Fibroblast of skin of right quadriceps (primary cell): ENCODE measurements at regions not wholly inside any gene's neighbourhood (a gene's known extent, or its start where the extent isn't known, plus 50 kb on each side); places are given as distances from the start of the nearest gene placed in this dataset.

Experiments
- DNase-seq: peaks from one replicate; pipeline ENCODE4 v3.0.0-alpha.2; 2013

DNA sequence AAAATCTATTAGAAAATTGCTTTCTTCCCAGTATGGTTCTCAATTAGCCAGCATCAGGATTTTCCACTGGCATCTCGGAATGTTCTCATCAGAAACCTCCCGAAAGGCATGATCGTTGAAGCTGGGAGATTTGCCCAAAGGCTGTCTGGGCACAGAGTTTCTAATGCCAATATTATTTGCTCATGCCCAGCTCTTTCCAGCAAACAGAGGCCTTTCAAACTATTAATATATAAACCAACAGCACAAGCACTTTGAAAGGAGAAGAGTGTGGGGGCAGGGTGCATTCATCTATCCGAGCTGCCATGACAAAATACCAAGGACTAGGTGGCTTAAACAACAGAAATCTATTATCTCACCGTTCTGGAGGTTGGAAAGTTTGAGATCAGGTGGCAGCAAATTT lies 88.3 kb upstream of the MSX1 start:
- DNase-seq, result no peak

DNA sequence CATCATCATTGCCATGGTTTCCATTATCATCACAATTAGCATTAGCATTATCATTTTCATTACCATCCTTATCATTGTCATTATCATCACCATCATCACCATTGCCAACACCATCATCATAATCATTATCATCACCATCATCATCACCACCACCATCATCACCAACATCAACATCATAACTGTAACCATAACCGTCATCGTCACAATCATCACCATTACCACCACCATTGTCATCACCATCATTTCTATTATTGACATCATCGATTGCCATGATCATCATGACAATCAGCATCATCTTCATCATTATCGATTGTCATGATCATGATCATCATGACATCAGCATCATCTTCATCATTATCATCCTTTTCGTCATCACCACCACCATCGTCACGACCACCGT lies 88.9 kb upstream of the MSX1 start:
- DNase-seq, result no peak

- peak; percentile 76 for DNase-seq
Observed at GRCh38 chr4:4766564-4766963, 92.9 kb upstream of the MSX1 start.

GRCh38 chr4:4765811-4766210 lies 93.7 kb upstream of the MSX1 start:
- DNase-seq, result no peak

GRCh38 chr4:4764558-4764905 lies 94.9 kb upstream of the MSX1 start:
- DNase-seq, result no peak

DNA sequence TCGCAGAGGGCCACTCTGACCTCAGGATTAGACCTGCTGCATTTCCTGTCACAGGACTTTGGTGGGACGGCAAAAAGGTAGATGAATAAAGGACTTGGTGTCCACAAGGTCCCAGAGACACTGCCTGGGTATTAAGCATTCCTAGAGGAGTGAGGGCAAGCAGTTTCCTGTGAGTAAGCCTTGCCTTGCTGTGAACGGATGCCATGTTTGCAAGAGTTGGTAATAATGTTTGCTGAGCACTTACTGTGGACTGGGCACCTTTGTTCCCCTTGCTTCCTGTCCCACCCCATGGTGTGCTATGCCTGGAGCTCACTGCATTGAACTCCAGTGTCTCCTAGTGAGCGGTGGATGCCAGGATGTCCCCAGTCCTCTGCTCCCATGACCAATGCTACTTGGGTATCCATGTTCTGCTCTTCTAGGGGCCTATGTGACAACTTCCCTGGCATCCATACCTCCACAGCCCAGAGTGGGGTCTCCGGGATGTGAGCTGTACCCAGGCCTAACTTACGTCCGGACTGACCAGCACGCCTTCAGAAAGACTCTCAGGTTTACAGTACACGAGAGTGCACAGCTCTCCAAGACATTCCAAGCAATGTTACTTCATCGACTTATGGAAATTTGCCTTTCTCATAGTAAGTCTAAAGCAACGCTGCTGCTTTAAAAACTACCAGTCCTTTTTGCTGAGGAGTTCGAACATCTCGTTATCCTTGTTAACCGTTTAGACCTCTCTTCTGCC lies 95.5 kb upstream of the MSX1 start:
- peak; percentile 35 for DNase-seq

GRCh38 chr4:4762909-4763821 lies 96.3 kb upstream of the MSX1 start:
- DNase-seq, result peak; percentile 93

- no peak for DNase-seq
Observed at GRCh38 chr4:4762300-4762699, 97.2 kb upstream of the MSX1 start.

GRCh38 chr4:4761128-4761982 lies 98.1 kb upstream of the MSX1 start:
- peak; percentile 35 for DNase-seq

GRCh38 chr4:4759883-4760282 lies 99.6 kb upstream of the MSX1 start:
- peak; percentile 64 for DNase-seq

- DNase-seq, result no peak
Observed at GRCh38 chr4:4759232-4759631, 100.2 kb upstream of the MSX1 start.

DNA sequence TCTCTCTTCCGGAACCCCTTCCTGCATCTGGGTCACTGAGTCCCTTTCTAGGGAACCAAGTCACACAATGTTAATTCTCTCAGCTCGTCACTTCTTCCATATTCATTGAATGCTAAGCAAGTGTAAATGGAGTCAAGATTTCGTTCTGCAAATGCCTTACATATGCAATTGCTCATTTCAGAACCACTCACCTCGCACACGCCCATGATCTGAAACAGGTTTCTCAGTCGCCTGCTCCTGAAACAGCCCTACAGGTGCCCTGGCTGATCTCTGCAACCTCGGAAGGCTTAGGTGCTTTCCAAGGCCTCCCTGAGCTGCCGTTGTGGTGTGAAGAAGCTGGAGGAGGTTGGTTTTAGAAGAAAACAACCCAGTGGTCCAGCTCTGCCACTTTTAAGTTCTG lies 100.8 kb upstream of the MSX1 start:
- DNase-seq, result no peak

GRCh38 chr4:4755306-4755705 lies 104.2 kb upstream of the MSX1 start:
- DNase-seq, result no peak

DNA sequence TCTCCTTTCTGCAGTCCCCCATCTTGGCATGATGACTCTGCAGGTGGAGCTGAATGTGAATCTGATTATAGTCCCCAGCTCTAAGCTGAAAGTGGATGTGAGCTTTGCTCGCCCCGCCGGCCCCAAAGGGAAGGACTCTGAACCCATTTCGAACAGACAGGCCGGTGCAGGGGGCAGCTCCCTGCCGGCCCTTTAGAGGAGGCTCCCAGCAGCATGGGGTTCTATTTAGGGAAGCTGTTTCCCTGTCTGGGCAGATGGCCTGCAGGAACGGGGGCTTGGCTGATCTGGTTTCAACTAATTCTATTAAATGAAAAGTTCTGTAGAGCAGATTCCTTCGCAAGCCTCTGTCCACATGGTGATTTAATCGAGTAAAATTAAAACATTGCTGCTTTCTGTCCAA lies 104.8 kb upstream of the MSX1 start:
- no peak for DNase-seq

GRCh38 chr4:4753643-4754042 lies 105.8 kb upstream of the MSX1 start:
- no peak for DNase-seq

DNA sequence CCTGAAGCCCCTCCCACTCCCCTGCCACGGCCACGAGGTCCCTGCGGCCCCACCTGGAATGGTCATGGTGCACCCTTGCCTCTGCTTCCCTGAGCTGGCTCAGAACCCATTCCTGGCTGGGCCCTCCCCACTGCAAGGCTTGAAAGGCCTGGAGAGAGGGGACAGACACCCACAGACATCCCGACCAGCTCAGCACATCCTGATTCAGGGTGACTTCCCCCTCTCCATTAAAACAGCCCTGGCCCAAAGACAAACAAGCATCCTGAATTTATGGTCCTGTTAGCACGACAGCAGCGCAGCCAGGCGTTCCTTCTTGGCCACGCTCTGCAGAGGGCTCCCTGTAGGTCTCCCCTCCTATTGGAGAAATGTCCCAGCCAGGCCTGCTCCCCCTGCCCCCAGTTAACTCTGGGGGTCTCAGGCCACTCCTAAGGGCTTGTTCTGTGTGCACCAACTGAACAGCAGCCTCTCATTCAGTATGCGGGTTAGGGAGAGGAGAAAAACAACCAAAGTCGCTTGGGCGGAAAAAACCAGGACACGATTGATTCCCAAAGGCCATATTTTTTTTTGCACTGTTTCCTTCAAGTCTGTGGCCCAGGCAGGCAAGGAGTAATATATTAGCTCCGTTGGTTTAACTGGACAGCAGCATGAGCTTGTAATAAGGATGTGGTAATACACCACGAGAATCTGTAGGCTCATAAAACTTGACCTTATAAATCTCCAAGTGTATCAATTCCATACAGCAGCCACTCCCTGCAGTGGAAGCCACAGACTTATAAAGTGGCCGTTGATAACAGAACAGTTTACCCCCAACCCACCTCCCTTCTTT lies 106.7 kb upstream of the MSX1 start:
- peak; percentile 35 for DNase-seq

GRCh38 chr4:4752025-4752424 lies 107.4 kb upstream of the MSX1 start:
- no peak for DNase-seq

- DNase-seq, result no peak
Observed at GRCh38 chr4:4750187-4750586, 109.3 kb upstream of the MSX1 start.

DNA sequence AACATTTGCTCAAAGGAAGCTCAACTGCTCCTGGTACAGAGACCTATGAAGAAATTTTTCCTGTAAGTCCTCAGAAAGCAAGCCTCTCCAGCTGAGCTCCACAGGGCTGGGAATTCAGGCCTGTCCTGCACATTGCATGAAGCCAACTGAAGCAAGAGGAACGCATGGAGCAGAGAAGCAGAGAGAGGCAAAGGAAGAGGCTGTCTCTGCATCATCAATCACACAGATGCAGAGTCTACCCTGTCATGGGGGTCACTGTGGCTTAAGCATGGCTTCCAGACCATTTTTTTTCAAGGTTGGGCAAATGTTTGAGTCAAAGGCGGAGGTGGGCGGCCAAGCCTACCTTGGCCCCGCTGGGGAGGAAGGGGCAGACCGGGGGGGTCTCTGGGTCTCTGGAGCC lies 110.3 kb upstream of the MSX1 start:
- no peak for DNase-seq

DNA sequence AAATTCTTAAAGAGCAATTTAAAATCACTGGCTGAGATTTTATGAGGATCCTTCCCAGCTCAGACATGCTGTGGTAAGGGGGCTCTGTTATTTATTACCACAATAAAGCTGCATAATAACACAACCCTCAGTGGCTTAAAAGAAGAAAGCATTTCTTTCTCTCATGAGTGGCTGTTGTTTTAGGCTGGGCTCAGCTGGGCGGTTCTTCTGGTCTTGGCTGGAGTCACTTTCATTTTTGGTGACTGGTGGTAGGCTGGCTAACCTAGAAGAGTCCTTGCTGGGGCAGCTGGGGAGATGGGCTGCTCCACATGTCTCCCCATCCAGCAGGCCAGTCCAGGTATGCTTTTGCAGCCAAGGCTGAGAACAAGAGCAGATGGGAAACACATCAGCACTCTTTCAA lies 113.0 kb upstream of the MSX1 start:
- no peak for DNase-seq

GRCh38 chr4:4740071-4740470 lies 119.4 kb upstream of the MSX1 start:
- DNase-seq, result no peak

GRCh38 chr4:4735870-4736269 lies 123.6 kb upstream of the MSX1 start:
- peak; percentile 27 for DNase-seq
